Natural killer cell (primary cell): ENCODE measurements at regions not wholly inside any gene's neighbourhood (a gene's known extent, or its start where the extent isn't known, plus 50 kb on each side); places are given as distances from the start of the nearest gene placed in this dataset.

ENCODE experiments used
- ATAC-seq, 3 donors: fragments of 150-1000 bp in 2 of 3; fragments of 200-7000 bp in 1 of 3; cut with Tn5 transposase; 1 replicate in 1 of 3; 2 replicates in 2 of 3; pipeline ENCODE4 v1.10.0; 2021; ENCODE audit warnings: mild to moderate bottlenecking in 2 of 3, moderate library complexity in 2 of 3
- DNase-seq, 2 donors: peaks; one replicate each; pipeline versions ENCODE4 v3.0.0 to v3.0.0-alpha.2; 2013 to 2021; ENCODE audit warnings: mixed read lengths in 1 of 2
- H3K27ac ChIP-seq: one replicate; pipeline ENCODE4 v1.5.1; 2013; ENCODE audit warnings: mild to moderate bottlenecking, low read length
- H3K27me3 ChIP-seq: one replicate; pipeline ENCODE4 v1.6.1; 2013; ENCODE audit warnings: low read length; ENCODE audit not compliant: control insufficient read depth, insufficient read depth
- H3K36me3 ChIP-seq: one replicate; pipeline ENCODE4 v1.6.1; 2013; ENCODE audit warnings: low read length; ENCODE audit not compliant: control insufficient read depth, insufficient read depth
- H3K4me1 ChIP-seq: one replicate; pipeline ENCODE4 v1.6.1; 2013; ENCODE audit warnings: low read length; ENCODE audit not compliant: control insufficient read depth, insufficient read depth
- H3K4me3 ChIP-seq: one replicate; pipeline ENCODE4 v1.5.1; 2013; ENCODE audit warnings: low read length
- H3K9me3 ChIP-seq: one replicate; pipeline ENCODE4 v1.6.1; 2013; ENCODE audit warnings: low read length; ENCODE audit not compliant: control insufficient read depth, insufficient read depth
- H3K27ac Mint-ChIP-seq, 2 donors: one replicate each; pipeline ENCODE4 v1.8.0; 2022; ENCODE audit warnings: mild to moderate bottlenecking in 2 of 2, mixed read lengths in 2 of 2, moderate library complexity in 1 of 2
- H3K27me3 Mint-ChIP-seq, 2 donors: one replicate each; pipeline ENCODE4 v1.8.0; 2022; ENCODE audit warnings: low read depth in 2 of 2, mixed read lengths in 2 of 2
- H3K36me3 Mint-ChIP-seq: one replicate; pipeline ENCODE4 v1.8.0; 2022; ENCODE audit warnings: mixed read lengths
- H3K4me1 Mint-ChIP-seq, 2 donors: one replicate each; pipeline ENCODE4 v1.8.0; 2022; ENCODE audit warnings: mixed read lengths in 2 of 2
- H3K4me3 Mint-ChIP-seq: one replicate; pipeline ENCODE4 v1.8.0; 2022; ENCODE audit warnings: mild to moderate bottlenecking, moderate library complexity, mixed read lengths
- H3K9me3 Mint-ChIP-seq, 2 donors: one replicate each; pipeline ENCODE4 v1.8.0; 2022; ENCODE audit warnings: mixed read lengths in 2 of 2
- WGBS: methylation state at CpG from one replicate; pipeline ENCODE4 v1.1.7; 2013; ENCODE audit warnings: missing lambda C conversion rate; ENCODE audit not compliant: insufficient coverage; 5-methylcytosine and 5-hydroxymethylcytosine counted together
- intact Hi-C: fragments of 100-400 bp; cut with micrococcal nuclease; formaldehyde crosslinking; loops from one replicate; pipeline ENCODE4 v1.14.2; 2022
- TF ChIP-seq, protein P1 (sequence below): fragments of 200-600 bp; IDR thresholded peaks from one replicate; pipeline ENCODE4 v1.8.0; 2022; ENCODE audit warnings: antibody characterized with exemption

GRCh38 chr3:165645191-165645590 lies 192.0 kb downstream of the BCHE start:
- no peaks in the 10 kb centered on the region for H3K9me3 ChIP-seq
- Mint-ChIP-seq H3K27me3 (no peaks in the 10 kb centered on the region), H3K36me3 (peaks cover 13% of the 10 kb centered on the region), H3K9me3 (peaks cover 12 to 20% of the 10 kb centered on the region in 2 donors), H3K27ac (no peak overlapping the region), H3K4me3 (no peak overlapping the region), H3K4me1 (no peaks in the 10 kb centered on the region)
- no peak overlapping the region for H3K4me3 ChIP-seq
- TF ChIP-seq, protein P1, sequence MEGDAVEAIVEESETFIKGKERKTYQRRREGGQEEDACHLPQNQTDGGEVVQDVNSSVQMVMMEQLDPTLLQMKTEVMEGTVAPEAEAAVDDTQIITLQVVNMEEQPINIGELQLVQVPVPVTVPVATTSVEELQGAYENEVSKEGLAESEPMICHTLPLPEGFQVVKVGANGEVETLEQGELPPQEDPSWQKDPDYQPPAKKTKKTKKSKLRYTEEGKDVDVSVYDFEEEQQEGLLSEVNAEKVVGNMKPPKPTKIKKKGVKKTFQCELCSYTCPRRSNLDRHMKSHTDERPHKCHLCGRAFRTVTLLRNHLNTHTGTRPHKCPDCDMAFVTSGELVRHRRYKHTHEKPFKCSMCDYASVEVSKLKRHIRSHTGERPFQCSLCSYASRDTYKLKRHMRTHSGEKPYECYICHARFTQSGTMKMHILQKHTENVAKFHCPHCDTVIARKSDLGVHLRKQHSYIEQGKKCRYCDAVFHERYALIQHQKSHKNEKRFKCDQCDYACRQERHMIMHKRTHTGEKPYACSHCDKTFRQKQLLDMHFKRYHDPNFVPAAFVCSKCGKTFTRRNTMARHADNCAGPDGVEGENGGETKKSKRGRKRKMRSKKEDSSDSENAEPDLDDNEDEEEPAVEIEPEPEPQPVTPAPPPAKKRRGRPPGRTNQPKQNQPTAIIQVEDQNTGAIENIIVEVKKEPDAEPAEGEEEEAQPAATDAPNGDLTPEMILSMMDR: no peak
- no peak for ATAC-seq
- H3K27me3 ChIP-seq: no peaks in the 10 kb centered on the region
- H3K36me3 ChIP-seq: no peaks in the 10 kb centered on the region
- no peak for DNase-seq
- intact Hi-C loops: no loop called here
- H3K4me1 ChIP-seq: no peaks in the 10 kb centered on the region
- 90% methylated on average over 2 of the region's 2 CpGs for WGBS
- no peak overlapping the region for H3K27ac ChIP-seq

GRCh38 chr3:165644331-165644730 lies 192.9 kb downstream of the BCHE start:
- no peak overlapping the region for H3K4me3 ChIP-seq
- TF ChIP-seq, protein P1: no peak
- intact Hi-C loops: no loop called here

DNA sequence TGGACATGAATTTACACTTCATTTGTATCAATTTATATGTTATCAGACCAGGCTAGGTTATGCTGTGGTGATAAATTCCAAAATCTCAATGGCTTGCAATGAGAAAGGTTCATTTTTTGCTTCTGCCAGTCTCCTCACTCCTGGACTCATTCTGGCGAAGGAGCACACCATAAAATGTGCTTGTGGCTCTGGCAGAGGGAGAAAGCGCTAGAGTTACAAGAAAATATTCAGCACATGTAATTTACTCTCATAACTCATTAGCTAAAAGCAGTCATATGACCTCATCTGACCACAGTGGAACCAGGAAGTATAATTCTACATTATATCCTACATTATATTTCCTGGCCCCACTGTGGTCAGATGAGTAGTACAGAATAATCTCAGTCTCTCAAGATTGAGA lies 193.8 kb downstream of the BCHE start:
- Histone ChIP-seq H3K9me3 (no peaks in the 10 kb centered on the region), H3K4me3 (no peak overlapping the region), H3K4me1 (no peaks in the 10 kb centered on the region), H3K27ac (no peak overlapping the region), H3K36me3 (no peaks in the 10 kb centered on the region), H3K27me3 (no peaks in the 10 kb centered on the region)
- no peak for DNase-seq
- intact Hi-C loops: no loop called here
- TF ChIP-seq, protein P1: no peak
- no peak overlapping the region for H3K4me3 Mint-ChIP-seq
- H3K27ac Mint-ChIP-seq: no peak overlapping the region
- H3K27me3 Mint-ChIP-seq: no peaks in the 10 kb centered on the region
- H3K9me3 Mint-ChIP-seq: peaks cover 12 to 27% of the 10 kb centered on the region in 2 donors
- 87% methylated on average over 2 of the region's 2 CpGs for WGBS
- H3K4me1 Mint-ChIP-seq: no peaks in the 10 kb centered on the region
- no peak for ATAC-seq
- H3K36me3 Mint-ChIP-seq: peaks cover 13% of the 10 kb centered on the region

More at GRCh38 chr3:165644331-165644730, 192.9 kb downstream of the BCHE start:
- H3K27ac Mint-ChIP-seq: no peak overlapping the region
- H3K4me1 ChIP-seq: no peaks in the 10 kb centered on the region
- ATAC-seq (no peak), DNase-seq (no peak)
- H3K27me3 Mint-ChIP-seq: no peaks in the 10 kb centered on the region
- no peaks in the 10 kb centered on the region for H3K36me3 ChIP-seq
- H3K9me3 Mint-ChIP-seq: peaks cover 12 to 22% of the 10 kb centered on the region in 2 donors
- H3K9me3 ChIP-seq: no peaks in the 10 kb centered on the region
- H3K4me1 Mint-ChIP-seq: no peaks in the 10 kb centered on the region
- no peak overlapping the region for H3K27ac ChIP-seq
- H3K27me3 ChIP-seq: no peaks in the 10 kb centered on the region
- no peak overlapping the region for H3K4me3 Mint-ChIP-seq
- 100% methylated on average over 1 of the region's 1 CpG for WGBS
- H3K36me3 Mint-ChIP-seq: peaks cover 13% of the 10 kb centered on the region

- no peaks in the 10 kb centered on the region for H3K36me3 ChIP-seq
- H3K9me3 Mint-ChIP-seq: peaks cover 14 to 32% of the 10 kb centered on the region in 2 donors
- H3K27me3 Mint-ChIP-seq: no peaks in the 10 kb centered on the region
- H3K4me1 Mint-ChIP-seq: no peaks in the 10 kb centered on the region
- H3K9me3 ChIP-seq: no peaks in the 10 kb centered on the region
- H3K27me3 ChIP-seq: no peaks in the 10 kb centered on the region
- H3K36me3 Mint-ChIP-seq: peaks cover 13% of the 10 kb centered on the region
- H3K27ac Mint-ChIP-seq: no peak overlapping the region
- H3K27ac ChIP-seq: no peak overlapping the region
- 74% methylated on average over 4 of the region's 4 CpGs for WGBS
- no peak for DNase-seq
- H3K4me3 Mint-ChIP-seq: no peak overlapping the region
- intact Hi-C loops: no loop called here
- H3K4me3 ChIP-seq: no peak overlapping the region
- no peak for ATAC-seq
- TF ChIP-seq, protein P1: no peak
- no peaks in the 10 kb centered on the region for H3K4me1 ChIP-seq
Observed at GRCh38 chr3:165642761-165643420, 194.3 kb downstream of the BCHE start.
